ENCODE measurements at regions not wholly inside any gene's neighbourhood (a gene's known extent, or its start where the extent isn't known, plus 50 kb on each side); places are given as distances from the start of the nearest gene placed in this dataset.

DNA sequence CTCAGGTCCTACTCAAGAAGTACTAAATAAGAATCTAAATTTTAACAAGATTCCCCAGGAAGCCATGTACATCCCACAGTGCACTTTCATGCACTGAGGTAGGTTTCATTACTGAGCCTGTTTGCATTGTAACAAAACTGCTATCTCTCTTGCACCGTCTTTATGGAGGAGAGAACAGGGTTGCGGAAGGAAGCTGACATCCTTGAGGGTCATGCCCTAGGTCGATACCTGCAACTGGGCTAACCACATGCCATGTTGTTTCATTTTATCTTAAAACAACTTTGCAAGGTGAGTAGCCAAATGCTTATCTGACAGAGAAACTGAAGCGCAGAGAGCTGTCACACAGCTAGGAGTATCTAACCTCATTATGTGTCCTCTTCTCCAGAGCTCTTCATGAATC, 656.3 kb upstream of the TENM4 start:
- TF ChIP-seq SUZ12 (IDR thresholded peaks at IDR 0.05; ENCODE audit: extremely low read depth, insufficient read depth, insufficient read length) (no peak), YY1 (IDR thresholded peaks at IDR 0.05; ENCODE audit: insufficient read depth, insufficient read length) (no peak)
